GM12872 (cell line): ENCODE measurements at regions not wholly inside any gene's neighbourhood (a gene's known extent, or its start where the extent isn't known, plus 50 kb on each side); places are given as distances from the start of the nearest gene placed in this dataset.

Experiments used
- TF ChIP-seq, protein P1 (sequence below): IDR thresholded peaks from 3 replicates; pipeline ENCODE4 v1.5.1; 2011; ENCODE audit warnings: low read depth, mild to moderate bottlenecking, low read length, moderate library complexity; ENCODE audit not compliant: insufficient read depth

DNA sequence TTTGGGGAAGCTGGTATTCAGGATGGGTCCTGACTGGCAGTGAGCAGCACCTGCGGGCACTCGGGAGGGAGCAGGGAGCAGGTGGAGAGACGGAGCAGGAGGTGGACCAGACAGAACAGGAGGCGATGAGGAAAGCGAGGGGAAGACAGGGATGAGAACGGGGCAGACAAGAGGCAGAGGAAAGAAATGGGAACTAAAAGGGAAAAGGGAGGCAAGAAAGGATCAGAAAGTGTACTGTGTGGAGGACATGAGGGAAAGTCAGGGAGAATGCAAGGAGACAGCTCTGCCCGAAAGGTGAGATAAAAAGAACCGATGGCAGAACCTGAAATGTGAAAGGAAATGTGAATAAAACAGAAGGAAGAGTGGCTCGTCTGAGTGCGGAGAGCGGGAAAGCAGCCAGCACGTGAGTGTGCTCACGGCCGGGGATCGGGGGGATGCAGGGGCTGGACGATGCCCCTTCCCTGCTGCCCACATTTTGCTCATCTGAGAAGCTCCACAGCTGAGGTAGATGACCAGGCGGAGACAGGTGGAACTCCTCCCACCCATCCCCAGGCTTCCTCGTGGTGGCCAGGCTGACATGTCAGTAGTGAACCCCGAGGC is 494.4 kb upstream of the B3GAT1 start:
- TF ChIP-seq, protein P1, sequence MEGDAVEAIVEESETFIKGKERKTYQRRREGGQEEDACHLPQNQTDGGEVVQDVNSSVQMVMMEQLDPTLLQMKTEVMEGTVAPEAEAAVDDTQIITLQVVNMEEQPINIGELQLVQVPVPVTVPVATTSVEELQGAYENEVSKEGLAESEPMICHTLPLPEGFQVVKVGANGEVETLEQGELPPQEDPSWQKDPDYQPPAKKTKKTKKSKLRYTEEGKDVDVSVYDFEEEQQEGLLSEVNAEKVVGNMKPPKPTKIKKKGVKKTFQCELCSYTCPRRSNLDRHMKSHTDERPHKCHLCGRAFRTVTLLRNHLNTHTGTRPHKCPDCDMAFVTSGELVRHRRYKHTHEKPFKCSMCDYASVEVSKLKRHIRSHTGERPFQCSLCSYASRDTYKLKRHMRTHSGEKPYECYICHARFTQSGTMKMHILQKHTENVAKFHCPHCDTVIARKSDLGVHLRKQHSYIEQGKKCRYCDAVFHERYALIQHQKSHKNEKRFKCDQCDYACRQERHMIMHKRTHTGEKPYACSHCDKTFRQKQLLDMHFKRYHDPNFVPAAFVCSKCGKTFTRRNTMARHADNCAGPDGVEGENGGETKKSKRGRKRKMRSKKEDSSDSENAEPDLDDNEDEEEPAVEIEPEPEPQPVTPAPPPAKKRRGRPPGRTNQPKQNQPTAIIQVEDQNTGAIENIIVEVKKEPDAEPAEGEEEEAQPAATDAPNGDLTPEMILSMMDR, result no peak

GRCh38 chr11:134905928-134906327 is 493.9 kb upstream of the B3GAT1 start:
- TF ChIP-seq, protein P1, result no peak

- TF ChIP-seq, protein P1, result no peak
Observed at GRCh38 chr11:134905517-134905916, 493.5 kb upstream of the B3GAT1 start.

GRCh38 chr11:134904103-134904790 is 492.2 kb upstream of the B3GAT1 start:
- TF ChIP-seq, protein P1, result no peak

DNA sequence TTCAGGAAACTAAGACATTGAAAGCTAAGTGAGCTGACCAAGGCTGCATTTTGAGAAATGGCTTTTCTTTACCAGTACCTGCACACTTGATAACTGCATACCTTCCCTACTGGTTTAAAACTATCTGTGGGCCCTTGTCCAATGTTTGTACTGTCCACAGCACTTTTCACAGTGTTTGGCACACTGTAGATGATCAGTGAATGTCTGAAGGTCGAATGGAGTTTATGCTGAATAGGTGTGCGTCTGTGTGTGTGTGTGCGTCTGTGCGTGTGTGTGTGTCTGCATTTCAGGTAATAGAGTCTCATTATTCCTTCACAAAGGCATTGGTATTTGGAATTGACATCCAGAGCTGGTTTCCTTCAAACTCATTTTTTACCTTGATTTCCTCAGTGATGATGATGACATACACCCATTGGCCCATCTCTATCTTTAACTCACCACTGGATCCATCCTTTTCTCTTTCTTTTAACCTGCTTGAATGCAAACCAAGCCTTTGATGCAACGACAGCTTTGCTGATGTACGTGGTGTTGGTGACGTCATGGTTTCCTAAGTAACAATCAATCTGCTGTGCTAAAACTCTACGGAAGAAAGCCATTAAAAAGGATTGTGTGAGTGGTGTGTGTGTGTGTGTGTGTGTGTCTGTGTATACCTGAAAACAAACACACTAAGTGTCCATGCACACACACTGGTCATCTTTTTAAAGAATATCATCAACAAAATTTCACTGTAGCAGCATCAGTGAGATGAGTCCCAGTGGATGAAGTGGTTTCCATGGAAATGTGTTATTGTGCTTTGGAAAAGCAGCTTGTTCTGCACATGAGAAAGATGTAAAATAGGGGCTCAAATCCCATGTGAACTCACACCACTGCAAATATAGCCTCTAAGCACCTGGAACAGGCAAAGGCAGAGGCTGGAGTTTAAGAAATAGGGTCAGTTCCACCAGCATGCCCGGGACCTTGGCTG is 490.2 kb upstream of the B3GAT1 start:
- TF ChIP-seq, protein P1, result no peak

GRCh38 chr11:134901542-134901941 is 489.5 kb upstream of the B3GAT1 start:
- TF ChIP-seq, protein P1, result no peak
